Nephron progenitor cell (in vitro differentiated cells): ENCODE measurements at regions not wholly inside any gene's neighbourhood (a gene's known extent, or its start where the extent isn't known, plus 50 kb on each side); places are given as distances from the start of the nearest gene placed in this dataset.
"Not testable (repeated sequence)": the region's sequence is repeated elsewhere in the genome, so short reads cannot be mapped to it uniquely, and the experiment has no call there.

ENCODE experiments used
- DNase-seq: peaks from one replicate; pipeline ENCODE4 v3.0.0; 2021
- H3K27ac Mint-ChIP-seq: 2 replicates; pipeline ENCODE4 v1.8.0; 2021; ENCODE audit warnings: mild to moderate bottlenecking, moderate library complexity, mixed read lengths
- H3K27me3 Mint-ChIP-seq: 2 replicates; pipeline ENCODE4 v1.8.0; 2021; ENCODE audit warnings: mild to moderate bottlenecking, low read depth, mixed read lengths; ENCODE audit not compliant: poor library complexity
- H3K36me3 Mint-ChIP-seq: 2 replicates; pipeline ENCODE4 v1.8.0; 2021; ENCODE audit warnings: low read depth, mixed read lengths
- H3K4me1 Mint-ChIP-seq: 2 replicates; pipeline ENCODE4 v1.8.0; 2021; ENCODE audit warnings: mixed read lengths
- H3K4me3 Mint-ChIP-seq: 2 replicates; pipeline ENCODE4 v1.8.0; 2021; ENCODE audit warnings: mild to moderate bottlenecking, moderate library complexity, mixed read lengths
- H3K9me3 Mint-ChIP-seq: 2 replicates; pipeline ENCODE4 v1.8.0; 2021; ENCODE audit warnings: mild to moderate bottlenecking, moderate library complexity, mixed read lengths
- CTCF ChIP-seq: fragments of 200-600 bp; sonication (generic); IDR thresholded peaks from 2 replicates; pipeline ENCODE4 v1.5.0; 2021; ENCODE audit warnings: antibody characterized with exemption

GRCh38 chr4:187383181-187383580, 612.4 kb upstream of the ZFP42 start:
- H3K27me3 Mint-ChIP-seq, result no peaks in the 10 kb centered on the region
- DNase-seq, result no peak
- H3K27ac Mint-ChIP-seq, result no peak overlapping the region
- no peaks in the 10 kb centered on the region for H3K36me3 Mint-ChIP-seq
- no peaks in the 10 kb centered on the region for H3K4me1 Mint-ChIP-seq
- no peak overlapping the region for H3K4me3 Mint-ChIP-seq
- peaks cover 8% of the 10 kb centered on the region for H3K9me3 Mint-ChIP-seq
- TF ChIP-seq CTCF, result no peak

DNA sequence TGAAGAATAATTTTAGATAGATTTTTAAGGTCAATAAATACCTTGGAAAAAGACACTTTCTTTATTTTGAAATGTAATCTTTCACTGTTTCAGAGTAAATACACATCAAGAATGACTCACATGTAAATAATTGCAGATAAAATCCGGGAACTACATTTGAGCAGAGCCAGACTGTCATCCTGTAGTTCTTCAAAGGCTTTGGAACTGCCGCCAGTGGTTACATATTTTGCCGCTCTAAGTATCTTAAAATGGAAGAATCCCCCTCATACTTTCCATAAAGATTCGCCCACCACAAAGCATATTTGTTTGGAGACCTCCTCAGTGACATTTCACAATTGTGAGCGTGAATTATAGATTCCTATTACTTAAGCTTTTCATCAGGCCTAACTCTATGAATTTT, 607.8 kb upstream of the ZFP42 start:
- Mint-ChIP-seq H3K27me3 (no peaks in the 10 kb centered on the region), H3K4me1 (no peaks in the 10 kb centered on the region), H3K4me3 (no peak overlapping the region), H3K27ac (no peak overlapping the region), H3K36me3 (no peaks in the 10 kb centered on the region), H3K9me3 (no peaks in the 10 kb centered on the region)
- TF ChIP-seq CTCF, result no peak
- DNase-seq, result no peak

DNA sequence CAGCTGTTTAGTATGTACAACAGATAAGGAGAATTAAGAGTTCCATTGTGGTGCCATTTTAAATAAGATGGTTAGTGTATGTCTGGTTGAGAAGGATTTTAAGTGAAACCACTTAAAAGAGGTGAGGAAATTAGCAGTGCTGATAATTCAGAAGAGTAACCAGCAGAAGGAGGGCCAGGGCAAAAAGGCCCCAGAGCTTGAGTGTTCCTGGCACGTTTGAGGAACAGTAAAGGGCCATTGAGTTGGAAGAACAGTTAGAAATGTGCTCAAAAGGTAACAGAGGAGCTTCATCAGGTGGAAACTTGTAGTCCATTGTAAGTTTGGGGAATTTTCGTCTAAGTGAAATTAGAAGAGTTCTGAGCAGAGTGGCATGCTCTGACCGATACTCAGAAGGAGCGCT, 606.2 kb upstream of the ZFP42 start:
- Mint-ChIP-seq H3K36me3 (no peaks in the 10 kb centered on the region), H3K9me3 (no peaks in the 10 kb centered on the region), H3K27ac (no peak overlapping the region), H3K27me3 (no peaks in the 10 kb centered on the region), H3K4me3 (no peak overlapping the region), H3K4me1 (no peaks in the 10 kb centered on the region)
- TF ChIP-seq CTCF, result no peak
- DNase-seq, result no peak

- H3K27ac Mint-ChIP-seq, result no peak overlapping the region
- H3K4me3 Mint-ChIP-seq, result no peak overlapping the region
- TF ChIP-seq CTCF, result no peak
- DNase-seq, result no peak
- H3K4me1 Mint-ChIP-seq, result no peaks in the 10 kb centered on the region
- H3K9me3 Mint-ChIP-seq, result no peaks in the 10 kb centered on the region
- H3K27me3 Mint-ChIP-seq, result no peaks in the 10 kb centered on the region
- H3K36me3 Mint-ChIP-seq, result no peaks in the 10 kb centered on the region
These were observed 604.9 kb upstream of the ZFP42 start for GRCh38 chr4:187390646-187391045.

- Mint-ChIP-seq H3K4me1 (no peaks in the 10 kb centered on the region), H3K27ac (no peak overlapping the region), H3K27me3 (no peaks in the 10 kb centered on the region), H3K9me3 (no peaks in the 10 kb centered on the region), H3K4me3 (no peak overlapping the region), H3K36me3 (no peaks in the 10 kb centered on the region)
- DNase-seq, result no peak
- TF ChIP-seq CTCF, result no peak
These were observed 601.8 kb upstream of the ZFP42 start for GRCh38 chr4:187393531-187394344.

- DNase-seq, result no peak
- no peak for TF ChIP-seq CTCF
- H3K9me3 Mint-ChIP-seq, result no peaks in the 10 kb centered on the region
These were observed 599.5 kb upstream of the ZFP42 start for GRCh38 chr4:187396106-187396505.

GRCh38 chr4:187408447-187408846, 587.1 kb upstream of the ZFP42 start:
- peaks cover 11% of the 10 kb centered on the region for H3K36me3 Mint-ChIP-seq
- H3K4me3 Mint-ChIP-seq, H3K27ac Mint-ChIP-seq, H3K4me1 Mint-ChIP-seq, DNase-seq, H3K27me3 Mint-ChIP-seq: not testable (repeated sequence)
- H3K9me3 Mint-ChIP-seq, result peaks cover 44% of the 10 kb centered on the region

More at GRCh38 chr4:187396106-187396505, 599.5 kb upstream of the ZFP42 start:
- Mint-ChIP-seq H3K4me3 (no peak overlapping the region), H3K27me3 (peaks cover 4% of the 10 kb centered on the region), H3K27ac (no peak overlapping the region), H3K4me1 (peaks cover 11% of the 10 kb centered on the region), H3K36me3 (no peaks in the 10 kb centered on the region)
